ENCODE measurements at regions not wholly inside any gene's neighbourhood (a gene's known extent, or its start where the extent isn't known, plus 50 kb on each side); places are given as distances from the start of the nearest gene placed in this dataset.

- no peak for TF ChIP-seq CTCF (IDR thresholded peaks at IDR 0.05)
- no peak for TF ChIP-seq TCF12 (IDR thresholded peaks at IDR 0.05)
- TF ChIP-seq, protein P1, sequence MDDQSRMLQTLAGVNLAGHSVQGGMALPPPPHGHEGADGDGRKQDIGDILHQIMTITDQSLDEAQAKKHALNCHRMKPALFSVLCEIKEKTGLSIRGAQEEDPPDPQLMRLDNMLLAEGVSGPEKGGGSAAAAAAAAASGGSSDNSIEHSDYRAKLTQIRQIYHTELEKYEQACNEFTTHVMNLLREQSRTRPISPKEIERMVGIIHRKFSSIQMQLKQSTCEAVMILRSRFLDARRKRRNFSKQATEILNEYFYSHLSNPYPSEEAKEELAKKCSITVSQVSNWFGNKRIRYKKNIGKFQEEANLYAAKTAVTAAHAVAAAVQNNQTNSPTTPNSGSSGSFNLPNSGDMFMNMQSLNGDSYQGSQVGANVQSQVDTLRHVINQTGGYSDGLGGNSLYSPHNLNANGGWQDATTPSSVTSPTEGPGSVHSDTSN (IDR thresholded peaks at IDR 0.05), result no peak
These were observed 634.7 kb upstream of the ZNF804A start for GRCh38 chr2:183963609-183964008.

All from SK-N-SH (cell line).